Fibroblast of lung (primary cell): ENCODE measurements at regions not wholly inside any gene's neighbourhood (a gene's known extent, or its start where the extent isn't known, plus 50 kb on each side); places are given as distances from the start of the nearest gene placed in this dataset.

Experiments
- DNase-seq, 2 donors: peaks; one replicate each; pipeline versions ENCODE4 v3.0.0 to v3.0.0-alpha.2; 2010; ENCODE audit warnings: low read depth in 2 of 2
- H2AFZ ChIP-seq: 2 replicates; pipeline ENCODE4 v1.5.1; 2012; ENCODE audit warnings: low read length, control low read depth, inconsistent platforms
- H3K27ac ChIP-seq: 2 replicates; pipeline ENCODE4 v1.5.1; 2011; ENCODE audit warnings: low read length, control low read depth; ENCODE audit not compliant: insufficient read depth
- H3K27me3 ChIP-seq: 2 replicates; pipeline ENCODE4 v1.5.1; 2011; ENCODE audit warnings: mild to moderate bottlenecking, low read length; ENCODE audit not compliant: control insufficient read depth, insufficient read depth
- H3K36me3 ChIP-seq: 2 replicates; pipeline ENCODE4 v1.5.1; 2011; ENCODE audit warnings: low read length; ENCODE audit not compliant: control insufficient read depth, insufficient read depth
- H3K4me1 ChIP-seq: 2 replicates; pipeline ENCODE4 v1.5.1; 2011; ENCODE audit warnings: low read length; ENCODE audit not compliant: control insufficient read depth, insufficient read depth; ENCODE audit errors: extremely low read depth
- H3K4me2 ChIP-seq: 2 replicates; pipeline ENCODE4 v1.5.1; 2011; ENCODE audit warnings: low read length, control low read depth; ENCODE audit not compliant: insufficient read depth; ENCODE audit errors: extremely low read depth
- H3K4me3 ChIP-seq, 4 experiments: fragments of 200-600 bp in 1 of 4; sonication (generic) in 1 of 4; replicated peaks in 1 of 4; 2 replicates each; pipeline ENCODE4 v1.5.1; 2011 to 2016; ENCODE audit warnings: low read length in 4 of 4, low read depth in 3 of 4, mild to moderate bottlenecking in 3 of 4, control low read depth in 2 of 4, inconsistent platforms in 1 of 4, mixed read lengths in 1 of 4; ENCODE audit not compliant: insufficient read depth in 1 of 4; ENCODE audit errors: control extremely low read depth in 1 of 4
- H3K79me2 ChIP-seq: 2 replicates; pipeline ENCODE4 v1.5.1; 2012; ENCODE audit warnings: mild to moderate bottlenecking, low read length, inconsistent platforms; ENCODE audit not compliant: control insufficient read depth, insufficient read depth
- H3K9ac ChIP-seq: 2 replicates; pipeline ENCODE4 v1.5.1; 2011; ENCODE audit warnings: mild to moderate bottlenecking, low read length, control low read depth; ENCODE audit not compliant: insufficient read depth
- H3K9me3 ChIP-seq: 2 replicates; pipeline ENCODE4 v1.5.1; 2012; ENCODE audit warnings: low read depth, low read length; ENCODE audit not compliant: control insufficient read depth, insufficient read depth
- H4K20me1 ChIP-seq: 2 replicates; pipeline ENCODE4 v1.5.1; 2011; ENCODE audit warnings: low read length; ENCODE audit not compliant: control insufficient read depth, insufficient read depth; ENCODE audit errors: extremely low read depth
- CTCF ChIP-seq, 2 donors: IDR thresholded peaks in 1 of 2; conservative IDR thresholded peaks in 1 of 2; 1 replicate in 1 of 2; 2 replicates in 1 of 2; pipeline ENCODE4 v1.5.1; 2011 to 2012; ENCODE audit warnings: low read length in 2 of 2, control low read depth in 1 of 2, inconsistent platforms in 1 of 2, low read depth in 1 of 2, mild to moderate bottlenecking in 1 of 2
- EZH2 ChIP-seq: IDR thresholded peaks from 2 replicates; pipeline ENCODE4 v1.5.1; 2012; ENCODE audit warnings: low read length, control low read depth, mild to moderate bottlenecking; ENCODE audit errors: missing control alignments

DNA sequence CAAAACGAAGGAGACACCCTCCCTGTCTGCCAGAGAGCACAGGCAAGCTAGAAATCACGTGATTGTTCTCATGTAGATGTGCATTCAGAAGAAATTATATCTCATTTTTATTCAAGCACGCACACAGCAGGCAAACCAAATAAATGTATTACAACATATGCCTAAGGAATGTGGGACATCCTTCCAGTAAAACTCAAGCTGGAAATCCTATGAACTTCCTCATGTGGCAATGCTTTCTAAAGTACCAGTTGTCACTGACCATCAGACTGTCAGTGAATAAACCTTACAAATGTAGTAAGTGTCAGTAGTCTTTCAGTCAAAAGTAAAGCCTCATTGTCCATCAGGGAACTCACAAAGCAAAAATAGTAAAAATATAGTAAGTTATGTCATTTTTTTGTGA is 350.1 kb upstream of the POM121L12 start:
- no peaks in the 10 kb centered on the region for H3K9me3 ChIP-seq
- no peaks in the 10 kb centered on the region for H3K79me2 ChIP-seq
- no peak overlapping the region for H3K9ac ChIP-seq
- H3K4me2 ChIP-seq = no peak overlapping the region
- DNase-seq = no peak
- H3K4me1 ChIP-seq = no peaks in the 10 kb centered on the region
- no peak overlapping the region for H2AFZ ChIP-seq
- no peaks in the 10 kb centered on the region for H4K20me1 ChIP-seq
- no peak overlapping the region for H3K4me3 ChIP-seq
- no peak overlapping the region for H3K27ac ChIP-seq
- H3K27me3 ChIP-seq = no peaks in the 10 kb centered on the region
- TF ChIP-seq EZH2 (no peak), CTCF (conservative IDR thresholded peaks at IDR 0.05 in 1 of 2, IDR thresholded peaks at IDR 0.05 in 1 of 2; ENCODE audit: low read depth in 1 of 2, low read length in 2 of 2) (no peak)
- no peaks in the 10 kb centered on the region for H3K36me3 ChIP-seq

- H3K9me3 ChIP-seq = no peaks in the 10 kb centered on the region
- H3K4me2 ChIP-seq = no peak overlapping the region
- H3K4me1 ChIP-seq = no peaks in the 10 kb centered on the region
- no peak overlapping the region for H3K27ac ChIP-seq
- no peaks in the 10 kb centered on the region for H3K79me2 ChIP-seq
- no peaks in the 10 kb centered on the region for H3K27me3 ChIP-seq
- no peak overlapping the region for H3K9ac ChIP-seq
- no peaks in the 10 kb centered on the region for H3K36me3 ChIP-seq
- no peak overlapping the region for H2AFZ ChIP-seq
- H4K20me1 ChIP-seq = no peaks in the 10 kb centered on the region
- DNase-seq = no peak
- H3K4me3 ChIP-seq = no peak overlapping the region
- TF ChIP-seq EZH2 = no peak
- TF ChIP-seq CTCF (conservative IDR thresholded peaks at IDR 0.05 in 1 of 2, IDR thresholded peaks at IDR 0.05 in 1 of 2; ENCODE audit: low read depth in 1 of 2, low read length in 2 of 2) = no peak
These were observed 351.0 kb upstream of the POM121L12 start for GRCh38 chr7:52684388-52684787.

DNA sequence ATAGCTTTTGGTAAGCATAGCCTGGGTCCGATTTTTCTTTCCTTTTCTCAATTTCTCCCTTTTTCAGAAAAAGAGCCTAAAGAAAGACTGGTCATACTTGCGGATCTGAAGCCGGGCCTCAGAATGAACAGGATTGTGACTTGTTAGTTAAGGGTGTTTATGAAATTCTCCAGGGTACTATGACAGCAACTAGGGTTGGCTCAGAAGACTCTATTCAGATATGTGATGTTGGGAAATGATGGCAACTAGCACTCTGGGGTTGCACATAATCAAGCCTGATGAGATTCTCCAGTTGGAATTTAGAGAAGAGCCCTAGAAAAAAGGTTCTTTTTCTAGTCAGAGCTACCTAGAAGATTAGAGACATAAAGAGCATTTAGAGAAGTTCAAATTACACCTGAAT is 352.4 kb upstream of the POM121L12 start:
- H4K20me1 ChIP-seq = no peaks in the 10 kb centered on the region

More for the DNA sequence above, 352.4 kb upstream of the POM121L12 start:
- no peak overlapping the region for H2AFZ ChIP-seq
- H3K4me1 ChIP-seq = no peaks in the 10 kb centered on the region
- no peak overlapping the region for H3K27ac ChIP-seq
- H3K36me3 ChIP-seq = no peaks in the 10 kb centered on the region
- no peaks in the 10 kb centered on the region for H3K9me3 ChIP-seq
- DNase-seq = no peak
- no peak overlapping the region for H3K4me3 ChIP-seq
- H3K4me2 ChIP-seq = no peak overlapping the region
- no peak overlapping the region for H3K9ac ChIP-seq
- no peaks in the 10 kb centered on the region for H3K79me2 ChIP-seq
- TF ChIP-seq CTCF (conservative IDR thresholded peaks at IDR 0.05 in 1 of 2, IDR thresholded peaks at IDR 0.05 in 1 of 2; ENCODE audit: low read depth in 1 of 2, low read length in 2 of 2) (no peak), EZH2 (no peak)
- H3K27me3 ChIP-seq = no peaks in the 10 kb centered on the region
